ENCODE measurements at regions not wholly inside any gene's neighbourhood (a gene's known extent, or its start where the extent isn't known, plus 50 kb on each side); places are given as distances from the start of the nearest gene placed in this dataset.

- Mint-ChIP-seq H3K4me3 (ENCODE audit: unreplicated experiment) (no peak overlapping the region), H3K4me1 (ENCODE audit: low read depth) (no peaks in the 10 kb centered on the region), H3K9me3 (ENCODE audit: low read depth) (peaks cover 4% of the 10 kb centered on the region), H3K27me3 (ENCODE audit: low read depth) (peaks cover 2% of the 10 kb centered on the region), H3K27ac (ENCODE audit: unreplicated experiment) (no peak overlapping the region), H3K36me3 (ENCODE audit: low read depth) (no peaks in the 10 kb centered on the region)
- no peak for DNase-seq (ENCODE audit: low spot score)
- TF ChIP-seq CTCF (IDR thresholded peaks at IDR 0.05) = no peak
These were observed 592.8 kb upstream of the PCDH10 start for GRCh38 chr4:132556316-132556715.

GRCh38 chr4:132557660-132558059 is 591.4 kb upstream of the PCDH10 start:
- DNase-seq (ENCODE audit: low spot score) = no peak
- Mint-ChIP-seq H3K4me3 (ENCODE audit: unreplicated experiment) (no peak overlapping the region), H3K27ac (ENCODE audit: unreplicated experiment) (no peak overlapping the region), H3K4me1 (ENCODE audit: low read depth) (no peaks in the 10 kb centered on the region), H3K36me3 (ENCODE audit: low read depth) (no peaks in the 10 kb centered on the region), H3K27me3 (ENCODE audit: low read depth) (peaks cover 2% of the 10 kb centered on the region), H3K9me3 (ENCODE audit: low read depth) (peaks cover 4% of the 10 kb centered on the region)
- peak; percentile 35 for TF ChIP-seq CTCF (IDR thresholded peaks at IDR 0.05)

GRCh38 chr4:132564920-132565319 is 584.2 kb upstream of the PCDH10 start:
- TF ChIP-seq CTCF (IDR thresholded peaks at IDR 0.05) = no peak
- no peak for DNase-seq (ENCODE audit: low spot score)
- Mint-ChIP-seq H3K4me3 (ENCODE audit: unreplicated experiment) (no peak overlapping the region), H3K9me3 (ENCODE audit: low read depth) (no peaks in the 10 kb centered on the region), H3K36me3 (ENCODE audit: low read depth) (no peaks in the 10 kb centered on the region), H3K27me3 (ENCODE audit: low read depth) (peaks cover 1% of the 10 kb centered on the region), H3K27ac (ENCODE audit: unreplicated experiment) (no peak overlapping the region), H3K4me1 (ENCODE audit: low read depth) (no peaks in the 10 kb centered on the region)

GRCh38 chr4:132565542-132565941 is 583.6 kb upstream of the PCDH10 start:
- peaks cover 1% of the 10 kb centered on the region for H3K27me3 Mint-ChIP-seq (ENCODE audit: low read depth)
- TF ChIP-seq CTCF (IDR thresholded peaks at IDR 0.05) = no peak
- H3K36me3 Mint-ChIP-seq (ENCODE audit: low read depth) = no peaks in the 10 kb centered on the region
- H3K9me3 Mint-ChIP-seq (ENCODE audit: low read depth) = no peaks in the 10 kb centered on the region
- no peak overlapping the region for H3K4me3 Mint-ChIP-seq (ENCODE audit: unreplicated experiment)
- H3K27ac Mint-ChIP-seq (ENCODE audit: unreplicated experiment) = no peak overlapping the region
- DNase-seq (ENCODE audit: low spot score) = no peak
- no peaks in the 10 kb centered on the region for H3K4me1 Mint-ChIP-seq (ENCODE audit: low read depth)

GRCh38 chr4:132572210-132572609 is 576.9 kb upstream of the PCDH10 start:
- no peaks in the 10 kb centered on the region for H3K36me3 Mint-ChIP-seq (ENCODE audit: low read depth)
- TF ChIP-seq CTCF (IDR thresholded peaks at IDR 0.05) = no peak
- no peak overlapping the region for H3K27ac Mint-ChIP-seq (ENCODE audit: unreplicated experiment)

More at GRCh38 chr4:132572210-132572609, 576.9 kb upstream of the PCDH10 start:
- Mint-ChIP-seq H3K9me3 (ENCODE audit: low read depth) (no peaks in the 10 kb centered on the region), H3K4me1 (ENCODE audit: low read depth) (peaks cover 2% of the 10 kb centered on the region), H3K4me3 (ENCODE audit: unreplicated experiment) (no peak overlapping the region), H3K27me3 (ENCODE audit: low read depth) (peaks cover 3% of the 10 kb centered on the region)
- no peak for DNase-seq (ENCODE audit: low spot score)
